HG03135 (cell line): ENCODE measurements at regions not wholly inside any gene's neighbourhood (a gene's known extent, or its start where the extent isn't known, plus 50 kb on each side); places are given as distances from the start of the nearest gene placed in this dataset.

Source experiments
- ATAC-seq: cut with Tn5 transposase; IDR thresholded peaks from one replicate; pipeline ENCODE4 v1.9.1; 2021; ENCODE audit warnings: mild to moderate bottlenecking, moderate library complexity; ENCODE audit not compliant: unreplicated experiment

DNA sequence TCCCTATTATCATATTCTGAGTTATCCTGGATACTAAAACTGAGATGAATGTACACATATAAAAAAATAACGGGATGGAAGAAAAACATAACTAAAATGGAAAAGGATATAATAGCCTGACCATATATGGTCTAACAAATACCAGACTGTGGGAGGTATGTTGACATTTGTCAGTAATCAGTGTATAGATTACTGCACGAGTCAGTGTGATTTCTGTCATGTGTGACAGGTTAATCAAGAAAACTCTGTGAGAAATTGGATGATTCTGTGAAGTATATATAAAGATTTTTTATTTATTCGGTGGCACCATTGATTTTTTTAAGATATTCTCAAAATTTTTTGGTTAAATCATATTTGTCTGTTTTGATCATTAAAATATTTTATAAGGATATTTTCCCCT lies 547.3 kb upstream of the B3GALT2 start:
- ATAC-seq, result no peak

DNA sequence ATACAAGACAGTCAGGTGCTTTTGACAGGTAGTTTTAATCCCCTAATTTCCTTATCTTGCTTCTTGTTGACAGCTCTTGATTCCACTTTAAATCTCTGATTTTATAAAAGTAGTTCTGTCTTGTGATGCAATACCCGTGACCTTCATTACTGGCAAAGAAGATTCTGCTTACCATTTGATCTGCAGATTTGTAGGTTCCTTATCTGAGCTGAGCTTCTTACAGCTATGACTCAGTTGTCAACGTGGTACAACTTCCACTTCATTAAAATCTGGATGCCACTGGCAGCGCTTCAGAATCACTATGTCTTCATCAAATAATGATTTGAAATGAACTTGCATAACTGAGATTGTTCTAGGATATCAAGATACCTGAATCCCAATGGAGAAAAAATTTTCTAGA lies 543.6 kb upstream of the B3GALT2 start:
- ATAC-seq, result no peak

DNA sequence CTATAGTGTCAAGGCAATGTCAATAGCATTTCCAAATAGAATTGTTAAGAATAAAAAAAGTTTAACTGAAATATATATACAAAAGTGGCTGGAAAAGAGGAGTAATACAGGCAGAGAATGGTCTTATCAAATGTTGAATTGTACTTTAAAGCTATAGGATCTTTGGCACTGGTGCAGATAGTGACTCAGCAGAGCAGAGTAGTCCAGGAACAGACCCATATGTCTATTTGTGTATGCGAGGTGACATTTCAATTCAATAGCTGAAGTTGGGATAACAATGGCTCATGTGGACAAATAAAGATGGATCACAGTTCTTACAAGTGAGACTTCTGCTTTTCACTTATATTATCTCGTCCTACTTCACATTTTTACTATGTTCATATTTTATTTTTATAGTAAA lies 543.0 kb upstream of the B3GALT2 start:
- ATAC-seq, result no peak

DNA sequence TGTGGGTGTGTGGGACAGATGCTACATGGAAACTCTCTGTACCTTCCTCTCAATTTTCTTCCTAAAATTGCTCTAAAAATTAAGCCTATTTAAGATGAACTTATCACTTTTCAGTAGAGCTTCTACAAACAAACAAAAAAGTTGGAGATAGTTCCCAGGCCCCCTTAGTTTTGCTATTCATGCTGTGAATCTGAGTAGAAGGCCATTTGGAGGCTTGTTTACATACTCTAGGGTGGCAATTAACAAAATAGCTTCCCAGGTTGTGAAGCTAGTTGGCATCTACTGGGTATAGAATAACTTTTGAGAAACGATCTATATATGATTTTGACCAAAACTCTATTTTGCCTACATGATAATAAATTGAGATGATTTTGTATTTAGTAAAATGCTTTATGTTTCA lies 541.4 kb upstream of the B3GALT2 start:
- ATAC-seq, result no peak

DNA sequence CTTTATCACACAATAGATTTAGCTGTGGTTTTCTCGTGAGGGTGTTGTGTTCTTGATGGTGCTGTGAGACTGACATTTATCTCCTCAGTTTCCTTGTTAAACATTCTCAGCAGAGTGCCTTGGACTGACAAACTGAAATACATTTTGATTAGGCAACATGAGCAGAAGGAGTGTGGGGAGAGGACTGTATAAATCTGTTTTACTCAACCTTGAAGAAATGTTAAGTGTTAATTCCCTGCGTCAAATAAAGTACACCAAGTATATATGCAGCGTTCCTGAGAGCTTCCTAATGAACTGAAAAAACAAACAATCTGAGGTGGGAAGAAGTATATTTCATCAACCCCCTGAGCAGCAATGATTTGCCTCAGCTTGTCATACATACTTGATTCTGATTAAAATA lies 540.3 kb upstream of the B3GALT2 start:
- ATAC-seq, result no peak

DNA sequence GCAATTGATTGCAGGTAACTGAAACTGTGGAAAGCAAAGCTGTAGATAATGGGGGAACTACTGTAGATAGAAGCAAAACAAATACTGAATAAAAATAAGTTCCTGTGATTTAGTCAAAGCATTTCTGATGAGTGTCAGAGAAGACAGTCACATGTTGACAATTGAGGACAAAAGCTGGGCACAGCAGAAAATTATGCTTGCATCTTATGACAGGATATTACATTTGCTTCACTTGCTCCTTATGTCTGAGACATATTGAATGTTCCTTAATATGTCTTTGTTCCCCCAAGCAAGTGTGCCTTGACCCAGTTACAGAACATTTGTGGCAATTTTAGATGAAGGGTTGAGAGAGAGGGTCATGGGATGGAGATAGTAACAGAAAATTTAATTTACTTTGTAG lies 526.0 kb upstream of the B3GALT2 start:
- ATAC-seq, result no peak

DNA sequence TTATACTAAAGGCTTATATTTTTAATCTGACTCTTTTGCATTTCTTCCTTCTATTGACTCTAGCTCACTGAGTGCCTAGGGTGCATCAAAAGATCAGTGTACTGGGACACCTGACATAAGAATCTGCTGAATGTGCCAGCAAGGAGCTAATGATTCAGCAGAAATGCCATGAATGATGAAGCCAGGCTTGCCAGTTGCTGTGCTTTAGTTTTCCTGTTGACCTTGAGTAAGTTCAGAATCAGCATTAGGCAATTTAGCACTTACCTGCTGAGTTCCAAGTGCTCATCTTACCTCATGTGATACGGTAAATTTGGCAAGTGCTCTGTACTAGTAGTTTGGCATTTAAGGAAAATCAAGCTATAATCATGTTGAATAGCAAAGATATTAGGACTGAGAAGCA lies 523.2 kb upstream of the B3GALT2 start:
- ATAC-seq, result no peak

DNA sequence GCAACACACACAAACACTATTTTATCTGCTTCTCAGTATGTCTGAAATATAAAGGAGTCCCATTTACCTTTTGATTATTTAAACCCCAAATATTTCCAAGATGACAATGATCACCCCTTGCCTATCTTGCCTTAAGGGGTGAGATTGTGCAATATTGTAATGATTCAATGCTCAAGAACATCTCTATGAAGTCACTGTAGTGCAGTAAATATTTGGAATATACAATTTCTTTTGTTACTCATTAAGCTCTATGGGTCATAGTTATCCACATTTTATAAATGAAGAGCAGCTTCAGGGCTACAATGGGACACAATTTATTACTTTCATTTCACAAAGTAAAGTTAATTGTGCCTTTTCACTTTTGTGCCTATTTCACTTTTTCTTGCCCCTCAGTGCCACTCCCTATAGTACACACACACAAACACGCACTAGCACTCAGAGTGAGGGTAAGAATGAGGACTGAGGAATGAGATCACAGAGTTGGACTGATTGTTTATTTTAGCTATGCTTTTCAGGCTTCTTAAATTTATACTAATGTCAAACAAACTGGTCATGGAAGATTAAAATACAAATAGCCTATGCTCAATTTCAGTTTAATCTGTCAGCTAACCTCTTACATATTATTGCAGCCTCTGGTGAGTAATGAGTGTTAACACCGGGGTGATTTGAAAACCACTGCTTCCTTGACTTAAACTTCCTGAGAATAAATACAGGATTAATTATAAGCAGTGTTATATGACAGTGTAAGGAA lies 521.0 kb upstream of the B3GALT2 start:
- ATAC-seq, result no peak

DNA sequence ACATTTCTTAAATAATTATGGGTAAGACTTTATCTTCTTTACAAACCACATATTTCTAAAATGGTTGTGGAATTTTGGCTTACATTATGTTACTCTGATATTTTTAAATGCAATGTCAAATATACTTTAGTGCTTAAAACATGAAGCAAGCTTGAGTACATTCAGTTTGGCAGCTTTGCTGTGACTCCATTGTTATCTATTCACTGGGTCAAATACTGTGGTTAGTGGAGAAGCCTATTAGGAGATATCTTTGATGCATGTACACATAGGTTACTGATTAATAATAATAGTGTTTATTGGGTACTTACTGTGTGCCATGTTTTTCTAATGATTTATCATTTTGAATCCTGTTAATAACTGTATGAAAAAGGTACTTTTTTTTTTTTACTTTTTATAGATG lies 520.4 kb upstream of the B3GALT2 start:
- ATAC-seq, result no peak

DNA sequence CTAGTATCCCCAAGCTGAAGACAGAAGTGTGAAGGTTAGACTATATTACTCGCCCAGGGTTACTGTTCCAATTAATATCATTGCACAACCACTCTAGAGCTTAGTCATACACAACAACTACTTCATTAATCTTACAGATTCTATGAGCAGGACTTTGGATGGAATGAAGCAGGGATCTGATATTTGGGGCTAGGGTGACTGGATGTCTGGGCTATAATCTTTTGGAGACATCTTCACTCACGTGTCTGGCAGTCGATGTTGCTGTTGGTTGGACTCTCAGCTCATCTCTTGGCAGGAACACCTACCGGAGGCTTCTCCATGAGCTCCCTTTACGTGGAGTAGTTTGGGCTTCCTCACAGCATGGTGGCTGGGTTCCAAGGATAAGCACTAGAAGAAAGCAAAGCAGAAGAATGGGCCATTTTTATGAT lies 519.2 kb upstream of the B3GALT2 start:
- no peak for ATAC-seq

DNA sequence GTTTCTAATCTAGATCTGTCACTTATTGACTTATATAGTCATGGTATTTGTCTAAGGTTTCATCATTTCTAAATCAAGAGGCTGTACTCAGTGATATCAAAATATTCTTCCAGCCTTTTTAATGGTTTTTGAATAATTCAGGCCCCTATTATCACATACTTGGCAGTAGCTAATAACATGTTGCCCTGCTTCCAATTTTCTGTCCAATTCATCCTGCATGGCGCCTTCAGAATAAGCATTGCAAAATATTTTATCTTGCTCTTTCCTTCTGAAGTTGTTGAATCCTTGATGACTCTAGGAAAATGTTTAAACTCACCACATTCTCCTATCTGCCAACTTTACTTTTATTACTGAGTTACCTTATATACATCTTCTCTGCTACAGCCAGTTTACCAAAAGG lies 517.2 kb upstream of the B3GALT2 start:
- no peak for ATAC-seq

DNA sequence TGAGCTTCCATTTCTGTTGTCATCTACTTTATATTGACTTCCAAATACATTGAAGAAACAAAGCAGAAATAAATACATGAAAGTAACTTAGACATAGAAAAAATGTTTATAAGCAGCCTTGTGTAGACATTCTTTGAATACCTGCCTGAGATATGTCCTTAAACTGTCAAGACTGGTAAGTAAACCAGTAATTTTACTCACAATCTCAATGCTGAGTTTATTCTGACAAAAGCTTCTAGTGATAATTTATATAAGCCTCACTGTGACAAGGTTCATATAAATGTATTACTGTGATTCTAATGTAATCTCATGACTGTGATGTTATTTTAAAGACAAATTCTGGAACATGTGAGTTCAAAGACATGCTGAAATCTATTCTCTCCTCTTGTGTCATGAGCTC lies 516.7 kb upstream of the B3GALT2 start:
- no peak for ATAC-seq

DNA sequence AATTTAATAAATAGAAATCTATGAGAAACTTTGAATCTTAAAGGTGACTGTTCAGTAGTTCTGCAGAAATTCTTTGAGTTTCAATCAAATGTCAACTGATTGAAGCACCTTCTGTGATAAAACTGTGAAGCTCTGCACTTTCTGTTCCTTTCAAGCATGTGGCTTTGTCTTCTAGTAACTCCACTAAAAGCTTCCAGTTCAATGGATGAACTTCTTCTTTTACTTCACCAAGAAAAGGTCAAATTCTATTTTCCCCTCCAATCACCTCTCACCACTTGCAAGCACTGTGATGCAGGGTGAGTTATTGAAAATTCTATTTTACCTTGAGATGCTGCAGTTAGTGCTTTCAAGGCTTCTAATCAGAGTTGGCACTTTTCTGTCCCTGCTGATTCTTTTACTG lies 515.3 kb upstream of the B3GALT2 start:
- no peak for ATAC-seq

DNA sequence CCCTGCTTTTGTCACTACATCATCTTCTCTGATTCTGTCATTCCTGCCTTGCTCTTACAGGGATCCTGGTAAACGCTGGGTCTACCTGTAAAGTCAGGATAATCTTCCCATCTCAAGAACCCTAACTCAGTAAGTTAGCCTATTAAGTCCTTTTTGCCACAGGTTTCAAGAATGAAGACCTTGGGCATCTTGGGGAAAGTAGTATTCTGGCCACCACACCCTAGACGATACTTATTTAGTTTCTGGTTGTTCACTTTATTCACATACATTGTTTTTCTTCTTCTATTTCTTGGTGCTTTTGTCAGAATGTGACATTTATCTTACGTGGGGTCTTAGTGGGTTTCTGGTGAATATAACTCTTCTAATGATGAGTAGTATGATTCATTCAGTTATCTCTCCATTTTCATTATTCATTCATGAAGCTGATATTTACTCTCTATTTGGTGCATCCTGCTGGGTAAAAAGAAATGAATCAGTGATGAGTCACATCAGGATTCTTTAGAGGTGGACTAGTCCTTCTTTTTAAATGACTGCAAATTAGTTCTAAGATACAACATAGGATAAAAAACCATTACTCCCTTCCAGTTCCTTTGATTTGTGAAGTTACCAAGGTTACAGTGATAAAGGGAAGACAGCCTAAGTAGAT lies 514.4 kb upstream of the B3GALT2 start:
- ATAC-seq, result no peak

DNA sequence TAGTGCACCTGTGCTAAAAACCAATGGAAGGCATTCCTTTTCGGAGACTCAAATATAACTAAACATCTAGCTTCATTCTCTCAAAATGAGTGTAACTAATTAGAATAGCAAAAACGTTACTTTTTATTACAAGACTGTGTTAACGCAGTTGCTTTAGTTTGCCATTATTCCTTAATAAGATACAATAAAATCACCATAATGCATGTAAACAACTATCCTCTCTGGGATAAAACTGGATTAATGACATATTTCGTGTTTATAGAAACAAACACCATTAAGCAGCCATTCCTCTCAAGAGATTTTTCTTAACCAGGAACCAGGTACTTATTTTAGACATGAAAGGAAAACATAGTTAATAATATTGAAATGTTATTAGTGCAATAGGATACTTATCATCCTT lies 512.8 kb upstream of the B3GALT2 start:
- ATAC-seq, result no peak

DNA sequence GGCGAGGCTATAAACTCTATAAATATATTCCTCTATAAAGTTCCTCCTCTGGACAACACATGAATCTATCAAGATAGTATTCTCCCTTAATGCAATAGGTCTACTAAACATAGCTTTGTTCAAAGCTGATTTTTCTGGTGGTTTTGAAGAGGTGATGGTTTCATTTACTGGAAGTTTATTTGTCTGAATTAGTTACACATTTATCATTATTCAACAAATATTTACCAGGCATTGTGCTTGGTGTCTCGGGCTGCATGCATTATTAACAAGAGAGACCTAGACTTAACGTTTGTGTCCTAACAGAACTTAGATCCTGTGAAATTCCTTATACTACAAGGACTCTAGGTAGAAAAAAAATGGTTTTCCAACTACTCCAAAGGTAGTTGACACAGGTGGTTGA lies 511.4 kb upstream of the B3GALT2 start:
- no peak for ATAC-seq

DNA sequence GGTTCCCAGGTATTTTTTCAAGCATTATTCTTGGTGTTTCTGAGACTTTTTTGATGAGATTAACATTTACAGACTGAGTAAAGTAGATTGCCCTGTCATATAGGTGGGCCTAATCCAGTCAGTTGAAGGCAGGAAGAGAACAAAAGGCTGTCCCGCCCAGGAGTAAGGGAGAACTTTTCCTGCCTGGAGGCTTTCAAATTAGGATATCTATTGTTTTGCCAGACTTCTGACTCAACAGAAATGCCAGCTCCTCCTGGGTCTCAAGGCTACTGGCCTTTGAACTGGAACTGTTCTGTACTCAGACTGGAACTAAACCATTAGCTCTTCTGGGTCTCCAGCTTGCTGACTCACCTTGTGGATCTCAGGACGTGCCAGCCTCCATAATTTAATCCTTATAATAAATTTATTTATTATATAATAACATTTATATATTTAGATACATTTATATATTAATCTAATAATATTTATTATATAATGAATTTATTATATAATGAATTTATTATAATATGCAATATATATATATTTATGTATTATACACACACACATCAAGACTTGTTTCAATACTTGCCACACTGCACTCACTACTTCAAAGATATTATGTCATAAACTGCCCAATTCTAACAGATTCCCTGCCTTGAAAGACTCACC lies 510.8 kb upstream of the B3GALT2 start:
- no peak for ATAC-seq

DNA sequence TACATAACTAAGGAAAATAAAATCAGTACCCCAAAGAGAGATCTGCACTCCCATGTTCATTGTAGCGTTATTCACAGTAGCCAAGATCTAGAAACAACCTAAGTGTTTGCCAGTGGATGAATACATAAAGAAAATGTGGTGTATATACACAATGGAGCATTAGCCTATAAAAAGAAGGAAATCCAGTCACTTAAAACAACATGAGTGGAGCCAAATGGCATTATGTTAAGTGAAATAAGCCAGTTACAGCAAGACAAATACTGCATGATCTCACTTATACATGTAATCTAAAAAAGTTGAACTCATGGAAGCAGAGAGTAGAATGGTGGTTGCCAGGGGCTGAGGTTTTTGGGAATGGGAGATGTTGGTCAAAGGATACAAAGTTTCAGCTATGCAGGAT lies 508.3 kb upstream of the B3GALT2 start:
- ATAC-seq, result no peak

DNA sequence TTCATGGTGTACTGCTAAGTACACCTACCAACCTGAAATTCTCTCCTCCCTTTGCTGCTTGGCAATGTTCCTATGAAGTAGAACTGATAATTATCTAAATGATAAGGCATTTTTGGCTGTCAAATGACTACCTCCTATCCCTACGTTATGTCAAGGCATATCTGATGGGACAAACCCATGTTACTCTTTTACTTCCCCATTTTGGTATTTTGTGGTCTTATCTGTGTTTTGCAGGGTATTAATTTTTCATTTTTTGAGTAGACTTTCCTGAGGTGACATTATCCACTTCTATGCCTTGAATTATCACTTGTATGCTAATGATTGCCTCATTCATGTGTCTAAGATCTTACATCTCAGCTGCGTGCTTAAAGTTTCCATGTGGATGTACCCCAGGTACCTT lies 499.6 kb upstream of the B3GALT2 start:
- ATAC-seq, result no peak

DNA sequence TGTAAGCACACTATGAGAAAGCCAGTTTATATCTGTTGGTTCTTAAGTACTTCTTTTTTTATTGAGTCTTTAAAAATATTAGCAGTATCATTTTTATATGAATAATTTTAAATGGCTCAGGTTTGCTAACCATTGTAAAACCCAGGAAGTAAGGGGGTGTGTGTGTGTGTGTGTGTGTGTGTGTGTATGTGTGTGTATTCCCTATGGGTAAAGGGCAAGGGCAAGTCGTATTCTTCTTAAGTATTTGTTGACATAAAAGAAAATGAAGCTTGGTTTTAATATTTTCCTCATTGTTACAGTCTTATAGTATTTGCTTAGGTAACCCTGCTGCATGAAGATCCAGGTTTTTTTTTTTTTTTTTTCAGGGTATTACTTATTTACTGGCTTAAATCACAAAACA lies 495.0 kb upstream of the B3GALT2 start:
- no peak for ATAC-seq

DNA sequence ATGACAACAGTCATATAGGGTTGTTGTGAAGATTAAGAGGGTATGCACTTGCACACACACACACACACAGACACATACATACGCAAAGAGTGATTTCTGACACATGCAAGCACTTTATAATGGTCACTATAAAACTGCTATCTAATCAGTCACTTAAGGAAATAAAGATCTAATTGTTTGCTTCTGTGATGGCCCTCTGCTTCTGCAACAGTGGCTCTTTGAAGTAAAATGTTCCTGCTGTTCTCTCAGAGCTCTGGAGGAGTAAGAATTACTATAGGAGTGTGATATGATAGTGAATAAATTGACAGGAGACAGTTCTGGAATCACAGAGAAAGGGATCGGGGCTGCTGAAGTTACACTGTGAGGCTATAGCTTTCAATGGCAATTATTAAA lies 494.5 kb upstream of the B3GALT2 start:
- no peak for ATAC-seq

DNA sequence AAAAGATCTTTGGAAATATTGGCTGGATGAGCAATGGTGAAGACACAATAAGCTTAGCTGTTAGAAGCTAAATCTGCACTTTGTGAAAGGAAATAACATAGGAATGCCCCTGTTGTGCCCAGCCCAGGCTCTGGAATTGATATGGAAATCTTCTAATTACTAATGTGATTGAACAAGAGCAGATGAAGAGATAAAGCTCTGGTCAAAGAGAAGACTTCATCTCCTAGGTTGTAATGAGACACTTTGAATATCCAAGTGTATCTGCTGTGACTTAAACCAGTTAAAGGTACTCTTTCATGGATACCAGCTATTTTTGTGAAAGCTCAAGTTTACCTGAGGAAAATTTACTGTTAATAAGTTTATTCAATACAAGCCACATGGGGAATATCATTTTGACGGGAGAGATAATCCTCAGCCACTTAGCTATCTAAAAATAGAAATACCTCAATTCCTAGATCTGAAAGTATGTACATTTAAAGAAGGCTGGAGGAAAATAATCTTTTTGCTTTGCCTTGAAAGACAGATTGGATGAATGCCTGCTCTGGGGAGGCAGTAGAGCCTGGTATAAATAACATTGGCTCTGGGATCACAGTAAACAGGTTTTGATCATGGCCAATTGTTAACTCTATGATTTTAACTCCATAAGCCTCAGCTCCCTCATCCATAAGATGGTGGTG lies 494.0 kb upstream of the B3GALT2 start:
- ATAC-seq, result no peak
